HG03558 (cell line): ENCODE measurements at regions not wholly inside any gene's neighbourhood (a gene's known extent, or its start where the extent isn't known, plus 50 kb on each side); places are given as distances from the start of the nearest gene placed in this dataset.
A peak's percentile ranks its signal among the peaks of the same experiment; 100 is the strongest.
"Not testable (repeated sequence)": the region's sequence is repeated elsewhere in the genome, so short reads cannot be mapped to it uniquely, and the experiment has no call there.

Experiments
- ATAC-seq: cut with Tn5 transposase; IDR thresholded peaks from one replicate; pipeline ENCODE4 v1.9.1; 2021; ENCODE audit warnings: moderate number of reproducible peaks; ENCODE audit not compliant: unreplicated experiment; ENCODE audit errors: extremely low read depth

- no peak for ATAC-seq
These were observed 240.9 kb upstream of the ZNF521 start for GRCh38 chr18:25592804-25593360.

- no peak for ATAC-seq
These were observed 238.5 kb upstream of the ZNF521 start for GRCh38 chr18:25590456-25590855.

GRCh38 chr18:25587545-25587944, 235.6 kb upstream of the ZNF521 start:
- no peak for ATAC-seq

- ATAC-seq, result no peak
These were observed 217.0 kb upstream of the ZNF521 start for GRCh38 chr18:25568986-25569385.

- no peak for ATAC-seq
These were observed 212.1 kb upstream of the ZNF521 start for GRCh38 chr18:25563816-25564683.

- ATAC-seq, result no peak
These were observed 211.4 kb upstream of the ZNF521 start for GRCh38 chr18:25563346-25563745.

- no peak for ATAC-seq
These were observed 210.0 kb upstream of the ZNF521 start for GRCh38 chr18:25561918-25562317.

GRCh38 chr18:25560369-25560768, 208.4 kb upstream of the ZNF521 start:
- ATAC-seq, result no peak

- ATAC-seq, result no peak
These were observed 205.0 kb upstream of the ZNF521 start for GRCh38 chr18:25557011-25557410.

GRCh38 chr18:25553631-25554263, 201.8 kb upstream of the ZNF521 start:
- no peak for ATAC-seq

- no peak for ATAC-seq
These were observed 192.8 kb upstream of the ZNF521 start for GRCh38 chr18:25544546-25545287.

GRCh38 chr18:25538175-25538922, 186.4 kb upstream of the ZNF521 start:
- ATAC-seq, result no peak

- ATAC-seq, result no peak
These were observed 183.5 kb upstream of the ZNF521 start for GRCh38 chr18:25535495-25535894.

GRCh38 chr18:25534401-25534800, 182.4 kb upstream of the ZNF521 start:
- ATAC-seq, result no peak

- no peak for ATAC-seq
These were observed 181.3 kb upstream of the ZNF521 start for GRCh38 chr18:25533218-25533617.

GRCh38 chr18:25531207-25531606, 179.2 kb upstream of the ZNF521 start:
- no peak for ATAC-seq

GRCh38 chr18:25525789-25526188, 173.8 kb upstream of the ZNF521 start:
- ATAC-seq, result not testable (repeated sequence)

GRCh38 chr18:25518716-25519053, 166.7 kb upstream of the ZNF521 start:
- peak; percentile 94 for ATAC-seq

GRCh38 chr18:25517881-25518715, 166.1 kb upstream of the ZNF521 start:
- ATAC-seq, result no peak
